HG03135 (cell line): ENCODE measurements at regions not wholly inside any gene's neighbourhood (a gene's known extent, or its start where the extent isn't known, plus 50 kb on each side); places are given as distances from the start of the nearest gene placed in this dataset.
"Not testable (repeated sequence)": the region's sequence is repeated elsewhere in the genome, so short reads cannot be mapped to it uniquely, and the experiment has no call there.

Experiments used
- ATAC-seq: cut with Tn5 transposase; IDR thresholded peaks from one replicate; pipeline ENCODE4 v1.9.1; 2021; ENCODE audit warnings: mild to moderate bottlenecking, moderate library complexity; ENCODE audit not compliant: unreplicated experiment

GRCh38 chr2:87343347-87343746, 321.7 kb upstream of the PLGLB1 start:
- not testable (repeated sequence) for ATAC-seq

GRCh38 chr2:87345283-87345682, 323.6 kb upstream of the PLGLB1 start:
- ATAC-seq: not testable (repeated sequence)

DNA sequence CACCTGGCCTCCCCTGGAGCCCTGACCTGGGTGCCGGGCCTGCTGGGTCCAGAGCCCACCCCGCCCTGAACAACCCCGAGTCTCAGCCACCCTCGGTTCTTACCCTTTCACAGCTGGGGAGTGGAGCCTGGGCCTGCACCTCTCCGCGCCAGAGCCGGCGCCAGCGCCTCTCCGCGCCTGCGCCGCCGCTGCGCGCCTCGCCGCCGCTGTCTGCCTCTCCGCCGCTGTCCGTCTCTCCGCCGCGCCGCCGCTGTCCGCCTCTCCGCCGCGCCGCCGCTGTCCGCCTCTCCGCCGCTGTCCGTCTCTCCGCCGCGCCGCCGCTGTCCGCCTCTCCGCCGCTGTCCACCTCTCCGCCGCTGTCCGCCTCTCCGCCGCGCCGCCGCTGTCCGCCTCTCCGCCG, 326.9 kb upstream of the PLGLB1 start:
- ATAC-seq: not testable (repeated sequence)

DNA sequence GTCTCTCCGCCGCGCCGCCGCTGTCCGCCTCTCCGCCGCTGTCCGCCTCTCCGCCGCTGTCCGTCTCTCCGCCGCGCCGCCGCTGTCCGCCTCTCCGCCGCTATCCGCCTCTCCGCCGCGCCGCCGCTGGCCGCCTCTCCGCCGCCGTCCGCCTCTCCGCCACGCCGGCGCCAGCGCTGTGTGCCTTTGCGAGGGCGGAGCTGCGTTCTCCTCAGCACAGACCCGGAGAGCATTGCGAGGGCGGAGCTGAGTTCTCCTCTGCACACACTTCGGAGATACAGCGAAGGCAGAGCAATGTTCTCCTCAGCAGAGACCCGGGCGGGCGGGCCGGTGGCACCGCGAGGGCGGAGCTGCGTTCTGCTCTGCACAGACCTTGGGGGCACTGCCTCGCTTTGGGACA, 327.4 kb upstream of the PLGLB1 start:
- not testable (repeated sequence) for ATAC-seq

DNA sequence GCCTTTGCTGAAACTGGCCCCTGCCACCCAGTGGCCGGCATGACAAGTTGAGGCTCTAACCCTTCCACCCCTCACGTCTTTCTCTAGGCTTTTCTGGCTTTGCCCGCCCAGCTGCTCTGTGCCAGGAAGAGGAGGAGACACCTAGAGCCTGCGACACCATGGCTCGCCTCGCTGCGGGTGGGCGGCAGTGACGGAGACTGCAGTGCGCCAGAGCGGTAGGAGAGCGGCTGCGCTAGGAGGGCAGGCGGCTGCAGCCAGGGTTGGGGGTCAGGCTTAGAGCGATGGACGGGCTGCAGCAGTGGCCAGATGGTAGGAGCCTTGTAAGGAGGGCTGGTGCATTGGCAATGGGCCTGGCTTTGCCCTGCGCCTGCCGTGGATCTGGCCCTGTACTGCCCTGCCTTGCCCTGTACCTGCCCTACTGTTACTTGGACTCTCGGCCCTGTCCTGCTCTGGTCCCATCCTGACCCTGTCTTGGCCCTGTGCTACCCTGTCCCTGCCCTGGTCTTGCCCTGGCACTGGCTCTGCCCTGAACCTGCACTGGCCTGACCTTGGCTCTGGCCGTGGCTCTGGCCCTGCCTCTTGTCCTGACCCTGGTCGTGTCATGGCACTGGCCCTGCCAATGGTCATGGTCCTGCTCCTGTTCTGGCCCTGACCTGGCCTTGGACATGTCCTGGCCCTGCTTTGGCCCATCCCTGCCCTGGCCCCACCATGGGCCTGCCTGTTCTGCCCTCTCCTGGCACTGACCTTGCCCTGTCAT, 330.7 kb upstream of the PLGLB1 start:
- not testable (repeated sequence) for ATAC-seq

DNA sequence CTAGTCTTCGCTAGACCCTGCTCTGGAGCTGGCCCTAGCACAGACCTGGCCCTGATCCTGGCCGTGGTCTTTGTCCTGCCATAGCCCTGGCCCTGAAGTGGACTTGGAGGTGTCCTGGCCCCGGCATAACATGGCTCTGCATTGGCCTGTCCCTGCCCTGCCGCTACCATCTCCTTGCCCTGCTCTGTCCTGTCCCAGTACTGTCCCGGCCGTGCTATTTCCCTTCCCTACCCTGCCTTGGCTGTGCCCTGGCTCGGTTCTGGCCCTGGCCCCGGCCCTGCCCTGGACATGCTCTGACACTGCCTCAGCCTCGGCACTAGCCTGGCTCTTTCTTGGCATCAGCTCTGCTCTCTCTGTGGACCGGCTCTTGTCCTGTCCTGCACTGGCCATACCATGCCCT, 331.8 kb upstream of the PLGLB1 start:
- ATAC-seq: not testable (repeated sequence)

GRCh38 chr2:87354102-87354501, 332.5 kb upstream of the PLGLB1 start:
- not testable (repeated sequence) for ATAC-seq

- ATAC-seq: not testable (repeated sequence)
Measured at GRCh38 chr2:87360250-87360649, 338.6 kb upstream of the PLGLB1 start.

GRCh38 chr2:87360927-87361326, 339.3 kb upstream of the PLGLB1 start:
- not testable (repeated sequence) for ATAC-seq

GRCh38 chr2:87361805-87362204, 340.2 kb upstream of the PLGLB1 start:
- not testable (repeated sequence) for ATAC-seq

DNA sequence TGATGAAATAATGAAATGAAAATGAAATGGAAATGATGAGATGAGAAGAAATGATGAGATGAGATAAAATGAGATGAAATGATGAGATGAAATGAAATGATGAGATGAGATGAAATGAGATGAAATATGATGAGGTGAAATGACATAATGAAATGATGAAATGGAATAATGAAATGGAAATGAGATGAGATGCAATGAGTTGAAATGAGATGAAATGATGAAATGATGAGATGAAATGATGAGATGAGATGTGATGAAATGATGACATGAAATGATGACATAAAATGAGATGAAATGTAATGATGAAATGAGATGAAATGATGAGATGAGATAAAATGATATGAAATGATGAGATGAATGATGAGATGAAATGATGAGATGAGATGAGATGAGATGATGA, 342.7 kb upstream of the PLGLB1 start:
- not testable (repeated sequence) for ATAC-seq

- not testable (repeated sequence) for ATAC-seq
Measured at GRCh38 chr2:87365038-87365437, 343.4 kb upstream of the PLGLB1 start.

DNA sequence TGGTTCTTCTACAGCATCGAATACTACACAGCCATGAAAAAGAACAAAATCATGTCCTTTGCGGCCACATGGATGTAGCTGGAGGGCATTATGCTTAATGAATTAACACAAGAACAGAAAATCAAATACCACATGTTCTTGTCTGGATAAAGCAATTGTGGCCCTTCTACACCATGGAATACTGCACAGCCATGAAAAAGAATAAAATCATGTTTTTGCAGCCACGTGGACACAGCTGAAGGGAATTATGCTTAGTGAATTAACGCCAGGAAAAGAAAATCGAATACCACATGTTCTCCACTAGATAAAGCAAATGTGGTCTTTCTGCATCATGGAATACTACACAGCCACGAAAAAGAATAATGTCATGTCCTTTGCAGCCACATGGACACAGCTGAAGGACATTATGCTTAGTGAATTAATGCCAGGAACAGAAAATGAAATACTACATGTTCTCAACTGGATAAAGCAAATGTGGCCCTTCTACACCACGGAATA, 361.8 kb upstream of the PLGLB2 start:
- not testable (repeated sequence) for ATAC-seq

- ATAC-seq: not testable (repeated sequence)
Measured at GRCh38 chr2:87395784-87396183, 352.1 kb upstream of the PLGLB2 start.

DNA sequence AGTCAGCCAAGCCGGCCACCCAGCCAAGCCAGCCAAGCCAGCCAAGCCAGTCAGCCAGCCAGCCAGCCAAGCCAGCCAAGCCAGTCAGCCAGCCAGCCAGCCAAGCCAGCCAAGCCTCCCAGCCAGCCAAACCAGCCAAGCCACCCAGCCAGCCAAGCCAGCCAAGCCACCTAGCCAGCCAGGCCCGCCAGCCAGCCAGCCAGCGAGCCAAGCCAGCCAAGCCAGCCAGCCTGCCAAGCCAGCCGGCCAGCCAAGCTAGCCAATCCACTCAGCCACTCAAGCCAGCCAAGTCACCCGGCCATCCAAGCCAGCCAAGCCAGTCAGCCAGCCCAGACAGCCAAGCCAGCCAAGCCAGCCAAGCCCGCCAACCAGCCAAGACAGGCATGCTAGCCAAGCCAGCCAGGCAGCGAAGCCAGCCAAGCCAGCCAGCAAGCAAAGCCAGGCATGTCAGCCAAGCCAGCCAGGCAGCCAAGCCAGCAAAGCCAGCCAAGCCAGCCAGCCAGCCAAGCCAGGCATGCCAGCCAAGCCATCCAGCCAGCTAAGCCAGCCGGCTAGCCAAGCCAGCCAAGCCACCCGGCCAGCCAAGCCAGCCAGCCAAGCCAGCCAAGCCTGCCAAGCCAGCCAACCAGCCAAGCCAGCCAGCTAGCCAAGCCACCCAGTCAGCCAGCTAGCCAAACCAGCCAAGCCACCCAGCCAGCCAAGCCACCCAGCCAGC, 351.2 kb upstream of the PLGLB2 start:
- not testable (repeated sequence) for ATAC-seq

DNA sequence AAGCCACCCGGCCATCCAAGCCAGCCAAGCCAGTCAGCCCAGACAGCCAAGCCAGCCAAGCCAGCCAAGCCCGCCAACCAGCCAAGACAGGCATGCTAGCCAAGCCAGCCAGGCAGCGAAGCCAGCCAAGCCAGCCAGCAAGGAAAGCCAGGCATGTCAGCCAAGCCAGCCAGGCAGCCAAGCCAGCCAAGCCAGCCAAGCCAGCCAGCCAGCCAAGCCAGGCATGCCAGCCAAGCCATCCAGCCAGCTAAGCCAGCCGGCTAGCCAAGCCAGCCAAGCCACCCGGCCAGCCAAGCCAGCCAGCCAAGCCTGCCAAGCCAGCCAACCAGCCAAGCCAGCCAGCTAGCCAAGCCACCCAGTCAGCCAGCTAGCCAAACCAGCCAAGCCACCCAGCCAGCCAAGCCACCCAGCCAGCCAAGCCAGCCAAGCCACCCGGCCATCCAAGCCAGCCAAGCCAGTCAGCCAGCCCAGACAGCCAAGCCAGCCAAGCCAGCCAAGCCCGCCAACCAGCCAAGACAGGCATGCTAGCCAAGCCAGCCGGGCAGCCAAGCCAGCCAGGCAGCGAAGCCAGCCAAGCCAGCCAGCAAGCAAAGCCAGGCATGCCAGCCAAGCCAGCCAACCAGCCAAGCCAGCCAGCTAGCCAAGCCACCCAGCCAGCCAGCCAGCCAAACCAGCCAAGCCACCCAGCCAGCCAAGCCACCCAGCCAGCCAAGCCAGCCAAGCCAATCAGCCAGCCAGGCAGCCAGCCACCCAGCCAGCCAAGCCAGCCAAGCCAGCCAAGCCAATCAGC, 350.4 kb upstream of the PLGLB2 start:
- not testable (repeated sequence) for ATAC-seq

- ATAC-seq: not testable (repeated sequence)
Measured at GRCh38 chr2:87398567-87399305, 349.2 kb upstream of the PLGLB2 start.

GRCh38 chr2:87401726-87402345, 346.1 kb upstream of the PLGLB2 start:
- ATAC-seq: no peak

DNA sequence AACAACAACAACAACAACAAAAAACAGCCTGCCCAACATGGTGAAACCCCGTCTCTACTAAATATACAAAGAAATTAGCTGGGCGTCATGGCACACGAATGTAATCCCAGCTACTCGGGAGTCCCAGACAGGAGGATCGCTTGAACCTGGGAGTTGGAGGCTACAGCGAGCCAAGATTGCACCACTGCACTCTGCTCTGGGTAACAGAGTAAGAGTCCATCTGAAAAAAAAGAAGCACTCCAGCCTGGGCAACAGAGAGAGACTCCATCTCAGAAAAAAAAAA, 344.1 kb upstream of the PLGLB2 start:
- ATAC-seq: no peak
